ENCODE measurements at regions not wholly inside any gene's neighbourhood (a gene's known extent, or its start where the extent isn't known, plus 50 kb on each side); places are given as distances from the start of the nearest gene placed in this dataset.

DNA sequence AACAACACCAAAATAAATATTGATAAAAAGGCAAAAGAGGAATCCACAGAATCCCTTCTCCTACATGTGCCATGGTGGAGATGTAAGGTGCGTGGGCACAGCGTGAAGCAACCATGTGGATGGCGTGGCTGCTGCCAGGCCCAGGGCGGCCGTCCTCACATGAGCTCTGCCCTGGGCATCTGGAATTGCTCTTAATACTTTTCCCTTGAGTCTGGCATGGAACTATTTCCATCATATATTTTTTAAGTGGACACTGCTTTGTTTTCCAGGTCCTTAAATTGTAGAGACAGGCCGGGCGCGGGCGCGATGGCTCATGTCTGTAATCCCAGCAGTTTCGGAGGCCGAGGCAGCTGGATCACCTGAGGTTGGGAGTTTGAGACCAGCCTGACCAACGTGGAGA is 349.3 kb downstream of the IRX1 start:
- POLR2A ChIA-PET, result no interaction called here
- TF ChIP-seq ZNF785 (tag by site-specific recombination; IDR thresholded peaks at IDR 0.05), result no peak
- no peak for TF ChIP-seq EGR2 (tag by site-specific recombination; IDR thresholded peaks at IDR 0.05; ENCODE audit: low read depth)
- TF ChIP-seq INSM2 (tag by site-specific recombination; IDR thresholded peaks at IDR 0.05), result no peak
- no peak for TF ChIP-seq ZNF133 (tag by site-specific recombination; IDR thresholded peaks at IDR 0.05)
- Histone ChIP-seq H3K27ac (ENCODE audit: extremely low read depth, low read depth, low read length) (no peak overlapping the region), H3K9me3 (ENCODE audit: control insufficient read depth, insufficient read depth, low read depth, low read length) (no peaks in the 10 kb centered on the region; the same call in 1 of the 2 replicates), H3K4me3 (ENCODE audit: low read depth, low read length) (no peak overlapping the region), H3K4me1 (ENCODE audit: control insufficient read depth, insufficient read depth, low read length) (no peaks in the 10 kb centered on the region), H3K36me3 (ENCODE audit: control insufficient read depth in 2 of 2, insufficient read depth in 1 of 2, low read length in 2 of 2) (no peaks in the 10 kb centered on the region)
- CTCF ChIA-PET, result no interaction called here

DNA sequence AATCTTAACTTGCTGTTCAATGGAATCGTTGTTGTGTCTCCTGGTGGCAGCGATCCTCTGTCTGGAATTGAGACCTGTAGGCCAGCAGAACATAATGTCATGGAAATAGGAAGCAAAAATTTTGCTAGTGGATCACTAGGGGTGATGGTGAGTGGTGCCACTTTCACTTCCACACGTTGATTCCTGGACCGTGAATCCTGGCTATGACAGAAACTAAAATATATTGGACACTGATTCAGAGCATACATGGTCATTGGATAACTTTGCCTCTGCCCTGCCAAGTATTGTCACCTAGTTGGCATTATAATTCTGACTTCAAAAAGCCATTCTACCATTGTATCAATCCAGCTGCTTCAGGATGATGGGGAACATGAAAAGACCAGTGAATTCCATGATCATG is 353.2 kb downstream of the IRX1 start:
- no peaks in the 10 kb centered on the region for H3K36me3 ChIP-seq (ENCODE audit: control insufficient read depth in 2 of 2, insufficient read depth in 1 of 2, low read length in 2 of 2)
- H3K27ac ChIP-seq (ENCODE audit: extremely low read depth, low read depth, low read length), result no peak overlapping the region
- no peaks in the 10 kb centered on the region; the same call in 1 of the 2 replicates for H3K9me3 ChIP-seq (ENCODE audit: control insufficient read depth, insufficient read depth, low read depth, low read length)
- no peak overlapping the region for H3K4me3 ChIP-seq (ENCODE audit: low read depth, low read length)
- TF ChIP-seq GLIS2 (tag by site-specific recombination; IDR thresholded peaks at IDR 0.05), result no peak
- no peak for TF ChIP-seq PRDM1 (tag by site-specific recombination; IDR thresholded peaks at IDR 0.05)
- TF ChIP-seq ZBTB10 (tag by site-specific recombination; IDR thresholded peaks at IDR 0.05), result no peak
- no peak for TF ChIP-seq MEIS1 (CRISPR knock-in tag; IDR thresholded peaks at IDR 0.05; ENCODE audit: borderline replicate concordance)
- no peak for TF ChIP-seq ZNF112 (tag by site-specific recombination; IDR thresholded peaks at IDR 0.05)
- TF ChIP-seq ZSCAN23 (tag by site-specific recombination; IDR thresholded peaks at IDR 0.05), result no peak
- no peak for TF ChIP-seq ZXDB (tag by site-specific recombination; IDR thresholded peaks at IDR 0.05)
- TF ChIP-seq YY1 (tag by site-specific recombination; IDR thresholded peaks at IDR 0.05), result no peak
- no peak for TF ChIP-seq WT1 (tag by site-specific recombination; IDR thresholded peaks at IDR 0.05)
- no peak for TF ChIP-seq ZNF311 (tag by site-specific recombination; IDR thresholded peaks at IDR 0.05; ENCODE audit: borderline replicate concordance)
- no peak for TF ChIP-seq ZBTB11 (tag by site-specific recombination; conservative IDR thresholded peaks at IDR 0.05; ENCODE audit: low read depth)
- TF ChIP-seq KLF7 (tag by site-specific recombination; IDR thresholded peaks at IDR 0.05; ENCODE audit: borderline replicate concordance), result no peak
- TF ChIP-seq ZNF585B (tag by site-specific recombination; IDR thresholded peaks at IDR 0.05), result no peak
- no peak for TF ChIP-seq ZNF513 (tag by site-specific recombination; IDR thresholded peaks at IDR 0.05)
- ChIA-PET CTCF (no interaction called here), POLR2A (no interaction called here)
- no peaks in the 10 kb centered on the region for H3K4me1 ChIP-seq (ENCODE audit: control insufficient read depth, insufficient read depth, low read length)
